RWPE2 (cell line): ENCODE measurements at regions not wholly inside any gene's neighbourhood (a gene's known extent, or its start where the extent isn't known, plus 50 kb on each side); places are given as distances from the start of the nearest gene placed in this dataset.

ENCODE experiments used
- ATAC-seq: fragments of 200-7000 bp; cut with Tn5 transposase; 3 replicates; pipeline ENCODE4 v1.9.1; 2021; ENCODE audit warnings: low read depth
- DNase-seq: peaks from one replicate; pipeline ENCODE4 v3.0.0-alpha.2; 2020; ENCODE audit warnings: low spot score
- H3K27ac ChIP-seq: fragments of 450-650 bp; 2 replicates; pipeline ENCODE4 v1.5.1; 2017; ENCODE audit warnings: mild to moderate bottlenecking; ENCODE audit not compliant: poor library complexity, severe bottlenecking
- H3K27me3 ChIP-seq: fragments of 250-450 bp; sonication (Bioruptor Pico); 2 replicates; pipeline ENCODE4 v1.5.1; 2021; ENCODE audit warnings: mild to moderate bottlenecking, moderate library complexity; ENCODE audit not compliant: insufficient read depth, poor library complexity, severe bottlenecking
- H3K36me3 ChIP-seq: fragments of 250-450 bp; sonication (Bioruptor Pico); 2 replicates; pipeline ENCODE4 v1.5.1; 2020; ENCODE audit warnings: low read depth, mild to moderate bottlenecking, moderate library complexity
- H3K4me1 ChIP-seq: fragments of 250-450 bp; sonication (Bioruptor Pico); 2 replicates; pipeline ENCODE4 v1.5.1; 2021; ENCODE audit warnings: mild to moderate bottlenecking, moderate library complexity; ENCODE audit not compliant: insufficient read depth, poor library complexity, severe bottlenecking
- H3K4me3 ChIP-seq: fragments of 250-450 bp; sonication (Bioruptor Pico); 2 replicates; pipeline ENCODE4 v1.5.1; 2021; ENCODE audit warnings: mild to moderate bottlenecking, moderate library complexity; ENCODE audit not compliant: severe bottlenecking
- H3K9me3 ChIP-seq: fragments of 250-450 bp; sonication (Bioruptor Pico); 2 replicates; pipeline ENCODE4 v1.5.1; 2021; ENCODE audit warnings: mild to moderate bottlenecking, moderate library complexity; ENCODE audit not compliant: severe bottlenecking
- TF ChIP-seq, protein P1 (sequence below): fragments of 450-650 bp; IDR thresholded peaks from one replicate; pipeline ENCODE4 v1.5.1; 2017; ENCODE audit warnings: mild to moderate bottlenecking, moderate library complexity; ENCODE audit not compliant: poor library complexity, severe bottlenecking

DNA sequence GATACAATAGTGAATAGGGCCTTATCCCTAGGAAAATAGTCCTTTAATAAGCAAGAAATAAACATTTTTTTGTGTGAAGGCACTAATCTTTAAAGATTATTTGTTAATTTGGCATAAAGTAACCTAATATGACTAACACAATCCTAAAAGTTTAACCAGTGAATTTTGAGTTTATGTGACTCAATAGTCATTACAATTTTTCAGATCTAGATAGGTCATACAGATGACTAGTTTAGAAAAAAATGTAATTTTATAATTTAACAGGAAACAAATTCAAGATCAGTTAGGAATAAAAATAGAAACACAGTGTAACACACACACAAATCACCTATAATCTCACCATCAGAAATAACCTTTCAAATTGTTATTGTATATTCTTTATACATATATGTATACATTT, 620.7 kb upstream of the ALCAM start:
- Histone ChIP-seq H3K4me3 (no peak overlapping the region), H3K27ac (no peak overlapping the region)

GRCh38 chr3:104750581-104750980, 616.1 kb upstream of the ALCAM start:
- DNase-seq = no peak
- no peak overlapping the region for H3K27ac ChIP-seq
- H3K27me3 ChIP-seq = no peaks in the 10 kb centered on the region
- H3K36me3 ChIP-seq = no peaks in the 10 kb centered on the region
- ATAC-seq = no peak
- H3K4me1 ChIP-seq = no peaks in the 10 kb centered on the region
- TF ChIP-seq, protein P1, sequence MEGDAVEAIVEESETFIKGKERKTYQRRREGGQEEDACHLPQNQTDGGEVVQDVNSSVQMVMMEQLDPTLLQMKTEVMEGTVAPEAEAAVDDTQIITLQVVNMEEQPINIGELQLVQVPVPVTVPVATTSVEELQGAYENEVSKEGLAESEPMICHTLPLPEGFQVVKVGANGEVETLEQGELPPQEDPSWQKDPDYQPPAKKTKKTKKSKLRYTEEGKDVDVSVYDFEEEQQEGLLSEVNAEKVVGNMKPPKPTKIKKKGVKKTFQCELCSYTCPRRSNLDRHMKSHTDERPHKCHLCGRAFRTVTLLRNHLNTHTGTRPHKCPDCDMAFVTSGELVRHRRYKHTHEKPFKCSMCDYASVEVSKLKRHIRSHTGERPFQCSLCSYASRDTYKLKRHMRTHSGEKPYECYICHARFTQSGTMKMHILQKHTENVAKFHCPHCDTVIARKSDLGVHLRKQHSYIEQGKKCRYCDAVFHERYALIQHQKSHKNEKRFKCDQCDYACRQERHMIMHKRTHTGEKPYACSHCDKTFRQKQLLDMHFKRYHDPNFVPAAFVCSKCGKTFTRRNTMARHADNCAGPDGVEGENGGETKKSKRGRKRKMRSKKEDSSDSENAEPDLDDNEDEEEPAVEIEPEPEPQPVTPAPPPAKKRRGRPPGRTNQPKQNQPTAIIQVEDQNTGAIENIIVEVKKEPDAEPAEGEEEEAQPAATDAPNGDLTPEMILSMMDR = no peak
- no peak overlapping the region for H3K4me3 ChIP-seq
- no peaks in the 10 kb centered on the region for H3K9me3 ChIP-seq

More for the DNA sequence above, 620.7 kb upstream of the ALCAM start:
- ATAC-seq = no peak
- no peak for DNase-seq
- Histone ChIP-seq H3K27me3 (no peaks in the 10 kb centered on the region), H3K4me1 (no peaks in the 10 kb centered on the region), H3K36me3 (no peaks in the 10 kb centered on the region), H3K9me3 (no peaks in the 10 kb centered on the region)
- TF ChIP-seq, protein P1 = no peak

GRCh38 chr3:104755791-104756190, 610.9 kb upstream of the ALCAM start:
- TF ChIP-seq, protein P1 = no peak
- Histone ChIP-seq H3K4me3 (no peak overlapping the region), H3K9me3 (no peaks in the 10 kb centered on the region), H3K27ac (no peak overlapping the region), H3K4me1 (no peaks in the 10 kb centered on the region), H3K27me3 (no peaks in the 10 kb centered on the region), H3K36me3 (no peaks in the 10 kb centered on the region)
- DNase-seq = no peak
- no peak for ATAC-seq

- DNase-seq = no peak
- H3K9me3 ChIP-seq = no peaks in the 10 kb centered on the region
- no peaks in the 10 kb centered on the region for H3K4me1 ChIP-seq
- H3K27me3 ChIP-seq = no peaks in the 10 kb centered on the region
- H3K36me3 ChIP-seq = no peaks in the 10 kb centered on the region
- no peak overlapping the region for H3K4me3 ChIP-seq
- ATAC-seq = no peak
- TF ChIP-seq, protein P1 = no peak
- no peak overlapping the region for H3K27ac ChIP-seq
These were observed 603.7 kb upstream of the ALCAM start for GRCh38 chr3:104763007-104763406.

- no peak overlapping the region for H3K27ac ChIP-seq
- TF ChIP-seq, protein P1 = no peak
- no peak overlapping the region for H3K4me3 ChIP-seq
- DNase-seq = no peak
- no peaks in the 10 kb centered on the region for H3K27me3 ChIP-seq
- no peaks in the 10 kb centered on the region for H3K4me1 ChIP-seq
- H3K36me3 ChIP-seq = no peaks in the 10 kb centered on the region
- no peaks in the 10 kb centered on the region for H3K9me3 ChIP-seq
- ATAC-seq = no peak
These were observed 602.2 kb upstream of the ALCAM start for GRCh38 chr3:104764496-104764895.
